Natural killer cell (primary cell): ENCODE measurements at regions not wholly inside any gene's neighbourhood (a gene's known extent, or its start where the extent isn't known, plus 50 kb on each side); places are given as distances from the start of the nearest gene placed in this dataset.
"Not testable (repeated sequence)": the region's sequence is repeated elsewhere in the genome, so short reads cannot be mapped to it uniquely, and the experiment has no call there.

ENCODE experiments used
- ATAC-seq, 3 donors: fragments of 150-1000 bp in 2 of 3; fragments of 200-7000 bp in 1 of 3; cut with Tn5 transposase; 1 replicate in 1 of 3; 2 replicates in 2 of 3; pipeline ENCODE4 v1.10.0; 2021; ENCODE audit warnings: mild to moderate bottlenecking in 2 of 3, moderate library complexity in 2 of 3
- DNase-seq, 2 donors: peaks; one replicate each; pipeline versions ENCODE4 v3.0.0 to v3.0.0-alpha.2; 2013 to 2021; ENCODE audit warnings: mixed read lengths in 1 of 2
- H3K27ac ChIP-seq: one replicate; pipeline ENCODE4 v1.5.1; 2013; ENCODE audit warnings: mild to moderate bottlenecking, low read length
- H3K27me3 ChIP-seq: one replicate; pipeline ENCODE4 v1.6.1; 2013; ENCODE audit warnings: low read length; ENCODE audit not compliant: control insufficient read depth, insufficient read depth
- H3K36me3 ChIP-seq: one replicate; pipeline ENCODE4 v1.6.1; 2013; ENCODE audit warnings: low read length; ENCODE audit not compliant: control insufficient read depth, insufficient read depth
- H3K4me1 ChIP-seq: one replicate; pipeline ENCODE4 v1.6.1; 2013; ENCODE audit warnings: low read length; ENCODE audit not compliant: control insufficient read depth, insufficient read depth
- H3K4me3 ChIP-seq: one replicate; pipeline ENCODE4 v1.5.1; 2013; ENCODE audit warnings: low read length
- H3K9me3 ChIP-seq: one replicate; pipeline ENCODE4 v1.6.1; 2013; ENCODE audit warnings: low read length; ENCODE audit not compliant: control insufficient read depth, insufficient read depth
- H3K27ac Mint-ChIP-seq, 2 donors: one replicate each; pipeline ENCODE4 v1.8.0; 2022; ENCODE audit warnings: mild to moderate bottlenecking in 2 of 2, mixed read lengths in 2 of 2, moderate library complexity in 1 of 2
- H3K27me3 Mint-ChIP-seq, 2 donors: one replicate each; pipeline ENCODE4 v1.8.0; 2022; ENCODE audit warnings: low read depth in 2 of 2, mixed read lengths in 2 of 2
- H3K36me3 Mint-ChIP-seq: one replicate; pipeline ENCODE4 v1.8.0; 2022; ENCODE audit warnings: mixed read lengths
- H3K4me1 Mint-ChIP-seq, 2 donors: one replicate each; pipeline ENCODE4 v1.8.0; 2022; ENCODE audit warnings: mixed read lengths in 2 of 2
- H3K4me3 Mint-ChIP-seq: one replicate; pipeline ENCODE4 v1.8.0; 2022; ENCODE audit warnings: mild to moderate bottlenecking, moderate library complexity, mixed read lengths
- H3K9me3 Mint-ChIP-seq, 2 donors: one replicate each; pipeline ENCODE4 v1.8.0; 2022; ENCODE audit warnings: mixed read lengths in 2 of 2
- WGBS: methylation state at CpG from one replicate; pipeline ENCODE4 v1.1.7; 2013; ENCODE audit warnings: missing lambda C conversion rate; ENCODE audit not compliant: insufficient coverage; 5-methylcytosine and 5-hydroxymethylcytosine counted together
- intact Hi-C: fragments of 100-400 bp; cut with micrococcal nuclease; formaldehyde crosslinking; loops from one replicate; pipeline ENCODE4 v1.14.2; 2022

- 92% methylated on average over 24 of the region's 26 CpGs for WGBS
- DNase-seq, H3K27ac ChIP-seq, H3K27ac Mint-ChIP-seq, H3K4me1 Mint-ChIP-seq, H3K9me3 ChIP-seq, intact Hi-C loops, H3K4me1 ChIP-seq, H3K36me3 Mint-ChIP-seq, ATAC-seq, H3K27me3 ChIP-seq, H3K27me3 Mint-ChIP-seq, H3K4me3 ChIP-seq, H3K4me3 Mint-ChIP-seq, H3K36me3 ChIP-seq: not testable (repeated sequence)
- peaks cover 6 to 15% of the 10 kb centered on the region in 2 donors for H3K9me3 Mint-ChIP-seq
These were observed 816.8 kb downstream of the TTLL7 start for GRCh38 chr1:83182033-83182728.

- H3K4me1 ChIP-seq, ATAC-seq, DNase-seq, H3K4me1 Mint-ChIP-seq, H3K27ac ChIP-seq, H3K36me3 ChIP-seq, H3K36me3 Mint-ChIP-seq, H3K9me3 ChIP-seq, H3K4me3 ChIP-seq, H3K27me3 Mint-ChIP-seq, H3K27ac Mint-ChIP-seq, intact Hi-C loops, H3K4me3 Mint-ChIP-seq, H3K27me3 ChIP-seq: not testable (repeated sequence)
- 87% methylated on average over 1 of the region's 3 CpGs for WGBS
- peaks cover 6 to 15% of the 10 kb centered on the region in 2 donors for H3K9me3 Mint-ChIP-seq
These were observed 818.3 kb downstream of the TTLL7 start for GRCh38 chr1:83180621-83181020.

GRCh38 chr1:83167634-83168033 lies 831.3 kb downstream of the TTLL7 start:
- not testable (repeated sequence) for H3K27me3 Mint-ChIP-seq, H3K4me1 Mint-ChIP-seq
- H3K9me3 Mint-ChIP-seq, result peaks cover 3 to 12% of the 10 kb centered on the region in 2 donors

GRCh38 chr1:83163879-83164475 lies 835.0 kb downstream of the TTLL7 start:
- H3K36me3 ChIP-seq, H3K27me3 Mint-ChIP-seq, H3K4me1 Mint-ChIP-seq, H3K9me3 Mint-ChIP-seq, H3K4me1 ChIP-seq, H3K27ac Mint-ChIP-seq, intact Hi-C loops, ATAC-seq, H3K9me3 ChIP-seq, H3K27me3 ChIP-seq, DNase-seq, H3K4me3 ChIP-seq, H3K36me3 Mint-ChIP-seq, H3K4me3 Mint-ChIP-seq, H3K27ac ChIP-seq: not testable (repeated sequence)
- 88% methylated on average over 3 of the region's 3 CpGs for WGBS

More at GRCh38 chr1:83167634-83168033, 831.3 kb downstream of the TTLL7 start:
- H3K36me3 Mint-ChIP-seq, H3K4me1 ChIP-seq, DNase-seq, H3K27me3 ChIP-seq, H3K4me3 Mint-ChIP-seq, H3K27ac Mint-ChIP-seq, H3K36me3 ChIP-seq, intact Hi-C loops, ATAC-seq, H3K27ac ChIP-seq, H3K9me3 ChIP-seq, H3K4me3 ChIP-seq: not testable (repeated sequence)
- 80% methylated on average over 8 of the region's 9 CpGs for WGBS

GRCh38 chr1:83158924-83159323 lies 840.0 kb downstream of the TTLL7 start:
- DNase-seq, H3K27me3 ChIP-seq, ATAC-seq, H3K4me1 ChIP-seq, H3K27ac ChIP-seq, H3K36me3 ChIP-seq, H3K4me1 Mint-ChIP-seq, H3K4me3 Mint-ChIP-seq, H3K27me3 Mint-ChIP-seq, intact Hi-C loops, H3K9me3 Mint-ChIP-seq, H3K9me3 ChIP-seq, H3K27ac Mint-ChIP-seq, H3K36me3 Mint-ChIP-seq, H3K4me3 ChIP-seq: not testable (repeated sequence)
- no CpG with 5 or more reads among the region's 1 CpG for WGBS

- H3K27ac Mint-ChIP-seq, H3K27me3 Mint-ChIP-seq, H3K27me3 ChIP-seq, H3K4me3 ChIP-seq, H3K4me1 Mint-ChIP-seq, H3K4me3 Mint-ChIP-seq, H3K4me1 ChIP-seq, H3K9me3 Mint-ChIP-seq, intact Hi-C loops, H3K36me3 ChIP-seq, H3K36me3 Mint-ChIP-seq, DNase-seq, H3K9me3 ChIP-seq, ATAC-seq, H3K27ac ChIP-seq: not testable (repeated sequence)
- no CpG with 5 or more reads among the region's 1 CpG for WGBS
These were observed 844.6 kb downstream of the TTLL7 start for GRCh38 chr1:83154306-83154705.

- H3K4me3 Mint-ChIP-seq, DNase-seq, H3K4me1 Mint-ChIP-seq, H3K4me1 ChIP-seq, H3K9me3 ChIP-seq, H3K27ac ChIP-seq, intact Hi-C loops, H3K4me3 ChIP-seq, H3K27me3 ChIP-seq, H3K27ac Mint-ChIP-seq, H3K27me3 Mint-ChIP-seq, H3K36me3 ChIP-seq, H3K36me3 Mint-ChIP-seq: not testable (repeated sequence)
- no CpG with 5 or more reads among the region's 3 CpGs for WGBS
- ATAC-seq, result peak in 2 of 3 donors; percentile 39 to 57
- H3K9me3 Mint-ChIP-seq, result peaks cover 6 to 14% of the 10 kb centered on the region in 2 donors
These were observed 847.6 kb downstream of the TTLL7 start for GRCh38 chr1:83151167-83151898.
